ENCODE measurements at regions not wholly inside any gene's neighbourhood (a gene's known extent, or its start where the extent isn't known, plus 50 kb on each side); places are given as distances from the start of the nearest gene placed in this dataset.

DNA sequence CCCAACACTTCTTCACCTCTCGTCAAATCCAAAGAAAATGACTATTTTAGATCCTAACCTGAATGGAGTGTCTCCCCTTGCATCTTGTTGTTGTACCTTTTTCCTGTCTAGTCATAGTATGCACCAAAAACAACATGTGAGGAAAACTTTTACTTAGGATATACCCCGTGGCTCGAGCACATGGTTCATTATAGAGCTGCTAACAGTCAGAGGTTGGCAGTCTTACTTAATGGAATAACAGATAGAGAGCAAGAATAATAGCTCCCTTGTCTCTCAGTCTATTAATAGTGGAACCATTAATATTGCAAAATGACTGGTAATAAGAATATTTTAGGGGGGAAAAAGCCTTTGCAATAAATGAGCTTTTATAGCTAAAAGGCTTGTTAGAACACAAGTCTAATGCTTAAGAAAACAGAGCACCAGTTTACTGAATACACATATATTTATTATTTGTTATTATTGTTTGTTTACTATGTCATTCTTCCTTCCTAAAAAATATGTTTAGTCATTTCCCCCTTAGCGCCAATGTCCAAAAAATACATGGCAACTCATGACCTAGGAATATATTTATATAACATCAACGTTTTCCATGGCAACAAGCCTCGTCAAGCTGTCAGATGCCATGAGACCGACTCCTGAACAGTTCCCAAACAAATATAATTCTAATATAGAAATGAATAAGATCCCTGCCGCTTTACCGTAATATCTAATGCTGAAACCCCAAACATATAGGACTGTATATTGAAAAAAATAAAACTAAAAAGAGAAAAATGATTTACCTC, 592.4 kb downstream of the SOX5 start:
- no peak overlapping the region for H3K27ac Mint-ChIP-seq
- ATAC-seq, result no peak
- no peaks in the 10 kb centered on the region for H3K9me3 Mint-ChIP-seq
- H3K36me3 Mint-ChIP-seq, result no peaks in the 10 kb centered on the region
- CTCF ChIA-PET, result no interaction called here
- TF ChIP-seq ZNF219 (CRISPR knock-in tag; IDR thresholded peaks at IDR 0.05; ENCODE audit: borderline replicate concordance), result no peak
- no peak for TF ChIP-seq SMAD3 (CRISPR knock-in tag; IDR thresholded peaks at IDR 0.05; ENCODE audit: borderline replicate concordance)
- TF ChIP-seq, protein P1, sequence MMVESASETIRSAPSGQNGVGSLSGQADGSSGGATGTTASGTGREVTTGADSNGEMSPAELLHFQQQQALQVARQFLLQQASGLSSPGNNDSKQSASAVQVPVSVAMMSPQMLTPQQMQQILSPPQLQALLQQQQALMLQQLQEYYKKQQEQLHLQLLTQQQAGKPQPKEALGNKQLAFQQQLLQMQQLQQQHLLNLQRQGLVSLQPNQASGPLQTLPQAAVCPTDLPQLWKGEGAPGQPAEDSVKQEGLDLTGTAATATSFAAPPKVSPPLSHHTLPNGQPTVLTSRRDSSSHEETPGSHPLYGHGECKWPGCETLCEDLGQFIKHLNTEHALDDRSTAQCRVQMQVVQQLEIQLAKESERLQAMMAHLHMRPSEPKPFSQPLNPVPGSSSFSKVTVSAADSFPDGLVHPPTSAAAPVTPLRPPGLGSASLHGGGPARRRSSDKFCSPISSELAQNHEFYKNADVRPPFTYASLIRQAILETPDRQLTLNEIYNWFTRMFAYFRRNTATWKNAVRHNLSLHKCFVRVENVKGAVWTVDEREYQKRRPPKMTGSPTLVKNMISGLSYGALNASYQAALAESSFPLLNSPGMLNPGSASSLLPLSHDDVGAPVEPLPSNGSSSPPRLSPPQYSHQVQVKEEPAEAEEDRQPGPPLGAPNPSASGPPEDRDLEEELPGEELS (CRISPR knock-in tag; IDR thresholded peaks at IDR 0.05), result no peak
- TF ChIP-seq FOXP1 (CRISPR knock-in tag; IDR thresholded peaks at IDR 0.05; ENCODE audit: borderline replicate concordance), result no peak
- TF ChIP-seq, protein P2, sequence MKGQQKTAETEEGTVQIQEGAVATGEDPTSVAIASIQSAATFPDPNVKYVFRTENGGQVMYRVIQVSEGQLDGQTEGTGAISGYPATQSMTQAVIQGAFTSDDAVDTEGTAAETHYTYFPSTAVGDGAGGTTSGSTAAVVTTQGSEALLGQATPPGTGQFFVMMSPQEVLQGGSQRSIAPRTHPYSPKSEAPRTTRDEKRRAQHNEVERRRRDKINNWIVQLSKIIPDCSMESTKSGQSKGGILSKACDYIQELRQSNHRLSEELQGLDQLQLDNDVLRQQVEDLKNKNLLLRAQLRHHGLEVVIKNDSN (CRISPR knock-in tag; IDR thresholded peaks at IDR 0.05), result no peak
- TF ChIP-seq, protein P3, sequence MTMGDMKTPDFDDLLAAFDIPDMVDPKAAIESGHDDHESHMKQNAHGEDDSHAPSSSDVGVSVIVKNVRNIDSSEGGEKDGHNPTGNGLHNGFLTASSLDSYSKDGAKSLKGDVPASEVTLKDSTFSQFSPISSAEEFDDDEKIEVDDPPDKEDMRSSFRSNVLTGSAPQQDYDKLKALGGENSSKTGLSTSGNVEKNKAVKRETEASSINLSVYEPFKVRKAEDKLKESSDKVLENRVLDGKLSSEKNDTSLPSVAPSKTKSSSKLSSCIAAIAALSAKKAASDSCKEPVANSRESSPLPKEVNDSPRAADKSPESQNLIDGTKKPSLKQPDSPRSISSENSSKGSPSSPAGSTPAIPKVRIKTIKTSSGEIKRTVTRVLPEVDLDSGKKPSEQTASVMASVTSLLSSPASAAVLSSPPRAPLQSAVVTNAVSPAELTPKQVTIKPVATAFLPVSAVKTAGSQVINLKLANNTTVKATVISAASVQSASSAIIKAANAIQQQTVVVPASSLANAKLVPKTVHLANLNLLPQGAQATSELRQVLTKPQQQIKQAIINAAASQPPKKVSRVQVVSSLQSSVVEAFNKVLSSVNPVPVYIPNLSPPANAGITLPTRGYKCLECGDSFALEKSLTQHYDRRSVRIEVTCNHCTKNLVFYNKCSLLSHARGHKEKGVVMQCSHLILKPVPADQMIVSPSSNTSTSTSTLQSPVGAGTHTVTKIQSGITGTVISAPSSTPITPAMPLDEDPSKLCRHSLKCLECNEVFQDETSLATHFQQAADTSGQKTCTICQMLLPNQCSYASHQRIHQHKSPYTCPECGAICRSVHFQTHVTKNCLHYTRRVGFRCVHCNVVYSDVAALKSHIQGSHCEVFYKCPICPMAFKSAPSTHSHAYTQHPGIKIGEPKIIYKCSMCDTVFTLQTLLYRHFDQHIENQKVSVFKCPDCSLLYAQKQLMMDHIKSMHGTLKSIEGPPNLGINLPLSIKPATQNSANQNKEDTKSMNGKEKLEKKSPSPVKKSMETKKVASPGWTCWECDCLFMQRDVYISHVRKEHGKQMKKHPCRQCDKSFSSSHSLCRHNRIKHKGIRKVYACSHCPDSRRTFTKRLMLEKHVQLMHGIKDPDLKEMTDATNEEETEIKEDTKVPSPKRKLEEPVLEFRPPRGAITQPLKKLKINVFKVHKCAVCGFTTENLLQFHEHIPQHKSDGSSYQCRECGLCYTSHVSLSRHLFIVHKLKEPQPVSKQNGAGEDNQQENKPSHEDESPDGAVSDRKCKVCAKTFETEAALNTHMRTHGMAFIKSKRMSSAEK (CRISPR knock-in tag; IDR thresholded peaks at IDR 0.05; ENCODE audit: borderline replicate concordance), result no peak
- TF ChIP-seq ZNF671 (CRISPR knock-in tag; IDR thresholded peaks at IDR 0.05), result no peak
- TF ChIP-seq, protein P4, sequence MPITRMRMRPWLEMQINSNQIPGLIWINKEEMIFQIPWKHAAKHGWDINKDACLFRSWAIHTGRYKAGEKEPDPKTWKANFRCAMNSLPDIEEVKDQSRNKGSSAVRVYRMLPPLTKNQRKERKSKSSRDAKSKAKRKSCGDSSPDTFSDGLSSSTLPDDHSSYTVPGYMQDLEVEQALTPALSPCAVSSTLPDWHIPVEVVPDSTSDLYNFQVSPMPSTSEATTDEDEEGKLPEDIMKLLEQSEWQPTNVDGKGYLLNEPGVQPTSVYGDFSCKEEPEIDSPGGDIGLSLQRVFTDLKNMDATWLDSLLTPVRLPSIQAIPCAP (CRISPR knock-in tag; IDR thresholded peaks at IDR 0.05), result no peak
- TF ChIP-seq RORB (CRISPR knock-in tag; IDR thresholded peaks at IDR 0.05), result no peak
- TF ChIP-seq, protein P5, sequence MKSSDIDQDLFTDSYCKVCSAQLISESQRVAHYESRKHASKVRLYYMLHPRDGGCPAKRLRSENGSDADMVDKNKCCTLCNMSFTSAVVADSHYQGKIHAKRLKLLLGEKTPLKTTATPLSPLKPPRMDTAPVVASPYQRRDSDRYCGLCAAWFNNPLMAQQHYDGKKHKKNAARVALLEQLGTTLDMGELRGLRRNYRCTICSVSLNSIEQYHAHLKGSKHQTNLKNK (CRISPR knock-in tag; IDR thresholded peaks at IDR 0.05), result no peak
- TF ChIP-seq CREB1 (CRISPR knock-in tag; IDR thresholded peaks at IDR 0.05), result no peak
- TF ChIP-seq, protein P6, sequence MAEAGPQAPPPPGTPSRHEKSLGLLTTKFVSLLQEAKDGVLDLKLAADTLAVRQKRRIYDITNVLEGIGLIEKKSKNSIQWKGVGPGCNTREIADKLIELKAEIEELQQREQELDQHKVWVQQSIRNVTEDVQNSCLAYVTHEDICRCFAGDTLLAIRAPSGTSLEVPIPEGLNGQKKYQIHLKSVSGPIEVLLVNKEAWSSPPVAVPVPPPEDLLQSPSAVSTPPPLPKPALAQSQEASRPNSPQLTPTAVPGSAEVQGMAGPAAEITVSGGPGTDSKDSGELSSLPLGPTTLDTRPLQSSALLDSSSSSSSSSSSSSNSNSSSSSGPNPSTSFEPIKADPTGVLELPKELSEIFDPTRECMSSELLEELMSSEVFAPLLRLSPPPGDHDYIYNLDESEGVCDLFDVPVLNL (CRISPR knock-in tag; IDR thresholded peaks at IDR 0.05; ENCODE audit: borderline replicate concordance, low read depth), result no peak
- DNase-seq (ENCODE audit: low spot score), result no peak
- no peaks in the 10 kb centered on the region for H3K4me1 Mint-ChIP-seq
- no peak overlapping the region for H3K4me3 Mint-ChIP-seq
- H3K27me3 Mint-ChIP-seq (ENCODE audit: low read depth), result no peaks in the 10 kb centered on the region
- POLR2A ChIA-PET, result no interaction called here

DNA sequence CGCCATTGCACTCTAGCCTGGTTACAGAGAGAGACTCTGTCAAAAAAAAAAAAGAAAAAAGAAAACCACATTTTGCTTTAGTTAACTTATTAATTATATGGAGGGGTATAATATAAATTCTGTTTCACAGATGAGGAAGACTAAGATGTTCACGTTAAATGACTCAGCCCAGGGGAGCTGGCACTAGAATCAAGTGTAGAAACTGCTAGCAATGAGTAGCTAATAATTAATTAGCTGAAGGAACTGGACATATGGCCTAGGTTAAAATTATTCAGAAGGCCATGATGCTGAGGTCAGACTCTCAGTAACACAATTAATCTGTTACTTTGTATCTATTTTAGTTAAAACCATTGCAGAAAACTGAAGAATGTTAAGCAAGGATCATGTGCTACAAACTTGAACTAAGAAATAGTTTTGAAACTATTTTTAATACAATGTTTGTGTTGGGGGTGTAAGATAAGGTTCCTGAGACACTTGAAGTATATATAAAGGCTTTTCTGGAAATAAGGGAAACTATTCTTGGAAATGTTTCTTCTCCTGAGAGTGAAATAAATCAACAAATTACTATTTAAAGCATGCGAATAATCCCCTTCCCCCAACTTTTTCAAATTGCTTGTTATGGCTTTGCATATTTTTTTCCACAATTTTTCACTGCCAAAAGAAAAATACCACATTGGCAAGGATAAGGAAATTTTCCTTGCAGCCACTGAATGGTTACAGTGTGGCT, 589.3 kb downstream of the SOX5 start:
- CTCF ChIA-PET, result interaction anchor here (1.0 kb wide), 1 partner anchor 16 kb away, joined by 3 read pairs; no protein-coding TSS in a partner anchor
- H3K4me1 Mint-ChIP-seq, result no peaks in the 10 kb centered on the region
- no peak overlapping the region for H3K27ac Mint-ChIP-seq
- H3K36me3 Mint-ChIP-seq, result 0 out of 2 replicates have a peak, but pooled peaks cover 2% of the 10 kb centered on the region
- H3K27me3 Mint-ChIP-seq (ENCODE audit: low read depth), result no peaks in the 10 kb centered on the region
- H3K4me3 Mint-ChIP-seq, result no peak overlapping the region
- POLR2A ChIA-PET, result interaction anchor here (0.7 kb wide), 1 partner anchor 421 kb away, joined by 3 read pairs; no protein-coding TSS in a partner anchor
- H3K9me3 Mint-ChIP-seq, result peaks cover 3% of the 10 kb centered on the region; the same call in 1 of the 2 replicates
- no peak for ATAC-seq
- DNase-seq (ENCODE audit: low spot score), result no peak
- TF ChIP-seq RORB (CRISPR knock-in tag; IDR thresholded peaks at IDR 0.05) (no peak), OVOL2 (CRISPR knock-in tag; IDR thresholded peaks at IDR 0.05; ENCODE audit: borderline replicate concordance) (no peak), MYBL2 (CRISPR knock-in tag; IDR thresholded peaks at IDR 0.05) (no peak), NFATC4 (CRISPR knock-in tag; IDR thresholded peaks at IDR 0.05) (no peak), IRF2 (CRISPR knock-in tag; IDR thresholded peaks at IDR 0.05; ENCODE audit: borderline replicate concordance, low read depth) (no peak), FOXJ3 (CRISPR knock-in tag; IDR thresholded peaks at IDR 0.05; ENCODE audit: borderline replicate concordance) (no peak)
- TF ChIP-seq, protein P7, sequence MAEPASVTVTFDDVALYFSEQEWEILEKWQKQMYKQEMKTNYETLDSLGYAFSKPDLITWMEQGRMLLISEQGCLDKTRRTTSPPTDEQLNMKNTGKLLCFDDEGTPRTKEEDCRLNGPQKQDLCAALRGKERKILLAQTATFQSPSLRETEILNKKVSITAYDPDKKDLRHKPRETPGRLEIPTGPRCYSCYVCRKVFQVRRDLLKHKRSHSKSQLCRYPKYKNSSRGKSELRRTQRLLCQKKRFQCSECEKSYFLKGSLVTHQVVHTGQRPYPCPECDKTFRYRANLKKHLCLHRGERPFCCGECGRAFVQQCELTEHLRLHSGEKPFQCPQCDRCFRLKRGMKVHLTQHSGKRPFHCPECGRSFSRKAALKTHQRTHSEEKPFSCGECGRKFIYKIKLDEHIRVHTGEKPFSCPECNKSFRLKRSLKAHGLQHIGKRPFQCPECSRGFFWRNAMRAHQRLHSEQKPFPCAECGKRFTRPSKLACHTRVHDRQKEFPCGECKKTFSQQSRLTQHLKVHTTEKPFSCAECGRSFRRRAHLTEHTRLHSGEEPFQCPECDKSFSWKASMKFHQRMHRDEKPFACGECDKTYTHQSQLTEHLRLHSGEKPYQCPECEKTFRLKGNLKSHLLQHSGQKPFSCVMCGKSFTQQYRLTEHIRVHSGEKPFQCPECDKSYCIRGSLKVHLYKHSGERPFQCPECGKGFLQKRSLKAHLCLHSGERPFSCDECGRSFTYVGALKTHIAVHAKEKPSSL (CRISPR knock-in tag; conservative IDR thresholded peaks at IDR 0.05), result no peak
- TF ChIP-seq, protein P8, sequence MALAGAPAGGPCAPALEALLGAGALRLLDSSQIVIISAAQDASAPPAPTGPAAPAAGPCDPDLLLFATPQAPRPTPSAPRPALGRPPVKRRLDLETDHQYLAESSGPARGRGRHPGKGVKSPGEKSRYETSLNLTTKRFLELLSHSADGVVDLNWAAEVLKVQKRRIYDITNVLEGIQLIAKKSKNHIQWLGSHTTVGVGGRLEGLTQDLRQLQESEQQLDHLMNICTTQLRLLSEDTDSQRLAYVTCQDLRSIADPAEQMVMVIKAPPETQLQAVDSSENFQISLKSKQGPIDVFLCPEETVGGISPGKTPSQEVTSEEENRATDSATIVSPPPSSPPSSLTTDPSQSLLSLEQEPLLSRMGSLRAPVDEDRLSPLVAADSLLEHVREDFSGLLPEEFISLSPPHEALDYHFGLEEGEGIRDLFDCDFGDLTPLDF (CRISPR knock-in tag; IDR thresholded peaks at IDR 0.05), result no peak
